ENCODE measurements at regions not wholly inside any gene's neighbourhood (a gene's known extent, or its start where the extent isn't known, plus 50 kb on each side); places are given as distances from the start of the nearest gene placed in this dataset.

GRCh38 chr4:108400309-108400708 is 220.1 kb upstream of the RPL34 start:
- DNase-seq (ENCODE audit: low read depth): no peak
- TF ChIP-seq, protein P1, sequence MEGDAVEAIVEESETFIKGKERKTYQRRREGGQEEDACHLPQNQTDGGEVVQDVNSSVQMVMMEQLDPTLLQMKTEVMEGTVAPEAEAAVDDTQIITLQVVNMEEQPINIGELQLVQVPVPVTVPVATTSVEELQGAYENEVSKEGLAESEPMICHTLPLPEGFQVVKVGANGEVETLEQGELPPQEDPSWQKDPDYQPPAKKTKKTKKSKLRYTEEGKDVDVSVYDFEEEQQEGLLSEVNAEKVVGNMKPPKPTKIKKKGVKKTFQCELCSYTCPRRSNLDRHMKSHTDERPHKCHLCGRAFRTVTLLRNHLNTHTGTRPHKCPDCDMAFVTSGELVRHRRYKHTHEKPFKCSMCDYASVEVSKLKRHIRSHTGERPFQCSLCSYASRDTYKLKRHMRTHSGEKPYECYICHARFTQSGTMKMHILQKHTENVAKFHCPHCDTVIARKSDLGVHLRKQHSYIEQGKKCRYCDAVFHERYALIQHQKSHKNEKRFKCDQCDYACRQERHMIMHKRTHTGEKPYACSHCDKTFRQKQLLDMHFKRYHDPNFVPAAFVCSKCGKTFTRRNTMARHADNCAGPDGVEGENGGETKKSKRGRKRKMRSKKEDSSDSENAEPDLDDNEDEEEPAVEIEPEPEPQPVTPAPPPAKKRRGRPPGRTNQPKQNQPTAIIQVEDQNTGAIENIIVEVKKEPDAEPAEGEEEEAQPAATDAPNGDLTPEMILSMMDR (IDR thresholded peaks at IDR 0.05; ENCODE audit: low read length, missing control alignments): no peak
- H3K4me3 ChIP-seq (replicated peaks; ENCODE audit: low read depth, low read length): no peak overlapping the region

- TF ChIP-seq, protein P1 (IDR thresholded peaks at IDR 0.05; ENCODE audit: low read length, missing control alignments): no peak
- no peak for DNase-seq (ENCODE audit: low read depth)
- no peak overlapping the region for H3K4me3 ChIP-seq (replicated peaks; ENCODE audit: low read depth, low read length)
Measured at GRCh38 chr4:108399610-108400265, 220.6 kb upstream of the RPL34 start.

DNA sequence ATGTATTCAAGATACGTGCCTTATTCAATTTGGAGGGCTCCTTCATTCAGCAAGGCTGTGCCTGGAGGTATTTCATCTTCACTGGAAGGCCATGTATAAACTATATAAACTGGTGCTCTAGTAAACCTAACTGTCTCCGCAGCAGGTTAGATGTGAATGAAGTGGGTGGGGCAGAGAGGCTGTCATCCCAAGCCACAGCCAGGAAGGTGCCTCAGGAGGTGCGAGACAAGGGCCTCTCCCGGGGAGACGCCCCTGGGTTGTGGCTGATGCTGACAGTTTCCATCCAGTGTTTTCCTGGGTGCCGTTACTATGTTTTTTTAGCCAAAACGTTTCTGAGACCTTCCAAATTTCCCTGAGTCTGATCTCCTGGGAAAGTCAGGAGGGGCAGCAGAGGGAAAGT is 221.5 kb upstream of the RPL34 start:
- no peak for DNase-seq (ENCODE audit: low read depth)
- TF ChIP-seq, protein P1 (IDR thresholded peaks at IDR 0.05; ENCODE audit: low read length, missing control alignments): no peak
- H3K4me3 ChIP-seq (replicated peaks; ENCODE audit: low read depth, low read length): no peak overlapping the region

- DNase-seq (ENCODE audit: low read depth): no peak
- TF ChIP-seq, protein P1 (IDR thresholded peaks at IDR 0.05; ENCODE audit: low read length, missing control alignments): no peak
- H3K4me3 ChIP-seq (replicated peaks; ENCODE audit: low read depth, low read length): no peak overlapping the region
Measured at GRCh38 chr4:108398316-108398715, 222.1 kb upstream of the RPL34 start.

- H3K4me3 ChIP-seq (replicated peaks; ENCODE audit: low read depth, low read length): no peak overlapping the region
- no peak for DNase-seq (ENCODE audit: low read depth)
- TF ChIP-seq, protein P1 (IDR thresholded peaks at IDR 0.05; ENCODE audit: low read length, missing control alignments): no peak
Measured at GRCh38 chr4:108397850-108398249, 222.5 kb upstream of the RPL34 start.

- DNase-seq (ENCODE audit: low read depth): no peak
- H3K4me3 ChIP-seq (replicated peaks; ENCODE audit: low read depth, low read length): no peak overlapping the region
- TF ChIP-seq, protein P1 (IDR thresholded peaks at IDR 0.05; ENCODE audit: low read length, missing control alignments): no peak
Measured at GRCh38 chr4:108396900-108397497, 223.4 kb upstream of the RPL34 start.

DNA sequence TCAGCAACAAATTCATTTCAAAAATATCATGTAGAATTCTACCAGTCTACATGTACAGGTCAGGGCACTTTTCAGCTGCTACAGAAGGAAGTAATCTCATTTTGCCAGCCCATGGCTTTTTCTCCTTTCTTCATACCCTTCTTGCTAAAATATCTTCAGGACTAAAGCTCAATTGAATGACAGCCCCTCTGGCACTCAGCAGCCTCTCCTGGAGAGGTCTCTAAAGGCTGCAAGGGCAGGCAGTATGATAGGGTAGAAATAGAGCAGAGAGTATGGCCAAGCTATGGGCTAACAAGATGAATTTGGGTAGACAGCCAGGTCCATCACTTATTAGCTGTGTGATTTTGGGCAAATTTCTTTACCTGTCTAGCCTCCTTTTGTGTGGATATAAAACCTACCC is 224.6 kb upstream of the RPL34 start:
- no peak for DNase-seq (ENCODE audit: low read depth)
- H3K4me3 ChIP-seq (replicated peaks; ENCODE audit: low read depth, low read length): no peak overlapping the region
- TF ChIP-seq, protein P1 (IDR thresholded peaks at IDR 0.05; ENCODE audit: low read length, missing control alignments): no peak
